ENCODE measurements at regions not wholly inside any gene's neighbourhood (a gene's known extent, or its start where the extent isn't known, plus 50 kb on each side); places are given as distances from the start of the nearest gene placed in this dataset.

- no peak for DNase-seq
These were observed 75.6 kb upstream of the MGAT5 start for GRCh38 chr2:134178138-134178877.

DNA sequence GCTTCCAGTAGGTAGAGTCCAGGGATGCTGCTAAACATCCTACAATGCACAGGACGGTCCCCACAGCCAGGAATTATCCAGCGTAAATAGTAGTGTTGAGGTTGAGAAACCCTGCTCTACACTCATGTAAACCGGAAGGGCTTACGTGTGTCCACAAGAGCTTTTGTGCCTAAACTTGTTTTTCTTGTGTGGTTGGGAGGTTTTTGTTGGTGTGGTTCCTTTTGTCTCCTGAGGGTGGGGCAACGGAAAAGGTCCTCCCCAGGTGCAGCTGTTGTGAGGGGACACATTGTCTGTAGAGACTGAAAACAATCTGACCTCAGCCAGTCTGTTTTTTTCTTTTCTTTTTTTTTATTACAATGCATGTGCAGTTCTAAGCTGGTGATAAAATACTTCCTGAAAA, 72.7 kb upstream of the MGAT5 start:
- DNase-seq: no peak

DNA sequence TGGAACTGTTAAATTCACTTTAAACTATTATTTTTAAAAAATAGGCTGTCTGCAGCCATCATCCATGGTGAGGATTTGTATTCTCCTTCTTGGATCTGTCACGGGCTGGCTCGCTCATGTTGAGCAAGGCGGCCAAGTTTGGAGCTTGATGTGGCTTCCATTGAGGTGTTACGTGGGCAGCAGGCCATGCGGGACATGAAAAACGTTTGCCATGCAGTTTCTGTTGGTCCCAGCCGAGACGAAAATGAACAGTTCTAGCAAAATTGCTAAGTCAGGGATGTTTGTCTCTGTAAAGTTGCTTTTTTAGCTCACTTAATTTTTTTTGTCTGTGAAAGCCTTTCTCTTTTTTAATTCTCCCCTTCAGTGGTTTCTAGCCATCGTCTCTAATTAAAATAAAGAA, 70.2 kb upstream of the MGAT5 start:
- no peak for DNase-seq

GRCh38 chr2:134185639-134186038, 68.2 kb upstream of the MGAT5 start:
- DNase-seq: no peak

DNA sequence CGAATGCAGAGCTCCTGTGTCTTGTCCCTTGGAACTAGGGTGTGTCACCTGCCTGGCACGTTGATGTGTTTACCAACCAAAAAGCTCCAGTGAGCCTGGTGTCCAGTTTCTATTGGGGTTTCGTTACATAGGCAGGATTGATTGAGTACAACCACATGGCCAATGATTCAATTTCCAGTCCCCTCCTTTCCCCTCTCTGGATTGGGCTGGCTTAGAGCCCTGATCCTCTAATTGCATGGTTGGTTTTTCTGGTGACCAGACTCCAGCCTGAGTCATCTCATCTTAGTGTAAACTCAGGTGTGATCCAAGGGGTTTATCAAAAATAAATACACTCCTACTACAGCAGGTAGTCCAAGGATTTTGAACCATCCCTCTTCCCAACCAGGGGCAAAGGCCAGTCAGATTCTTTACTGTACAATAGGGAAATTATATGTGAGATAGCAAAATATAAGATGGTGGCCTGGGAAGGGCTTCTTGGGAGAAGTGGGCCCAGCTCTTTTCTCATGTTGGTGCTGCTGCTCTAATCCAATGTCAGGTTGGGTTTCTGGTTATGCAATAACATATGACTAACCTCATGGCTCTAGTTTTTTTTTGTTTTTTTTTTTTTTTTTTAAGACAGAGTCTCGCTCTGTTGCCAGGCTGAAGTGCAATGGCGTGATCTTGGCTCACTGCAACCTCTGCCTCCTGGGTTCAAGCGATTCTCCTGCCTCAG, 64.7 kb upstream of the MGAT5 start:
- no peak for DNase-seq

DNA sequence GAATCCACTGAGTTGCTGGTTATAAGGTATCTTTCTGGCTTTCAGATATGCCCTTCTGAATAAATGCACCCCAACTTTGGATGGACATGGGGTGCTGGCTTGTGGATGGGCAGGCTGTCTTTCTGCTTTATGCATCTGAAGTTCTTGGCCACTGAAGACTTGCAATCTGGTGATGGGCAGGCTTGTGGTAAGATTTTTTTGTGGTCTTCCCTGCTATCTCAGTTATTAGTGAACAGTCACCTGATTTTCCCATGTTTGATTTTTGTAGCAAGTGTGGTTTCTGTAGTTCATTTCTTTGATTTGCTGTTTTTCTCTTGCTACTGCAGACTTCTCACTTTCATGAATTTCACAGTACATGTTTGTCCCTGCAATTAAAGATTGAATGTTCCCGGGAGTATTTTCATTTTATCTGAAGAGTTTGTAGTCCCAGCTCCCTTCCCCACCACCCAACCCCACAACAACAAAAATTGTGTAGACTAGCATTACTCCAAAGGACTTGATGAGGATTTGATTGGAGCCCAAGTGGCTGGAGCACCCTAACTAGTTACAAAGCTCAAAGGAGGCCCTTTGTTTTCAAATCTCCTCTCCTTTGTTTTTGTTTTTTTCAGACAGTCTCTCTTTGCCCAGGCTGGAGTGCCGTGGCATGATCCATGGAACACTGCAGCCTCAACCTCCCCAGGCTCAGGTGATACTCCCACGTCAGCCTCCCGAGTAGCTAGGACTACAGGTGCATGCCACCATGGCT, 63.6 kb upstream of the MGAT5 start:
- DNase-seq: no peak

- DNase-seq: no peak
These were observed 63.1 kb upstream of the MGAT5 start for GRCh38 chr2:134190807-134191203.

- DNase-seq: no peak
These were observed 62.0 kb upstream of the MGAT5 start for GRCh38 chr2:134191835-134192234.

DNA sequence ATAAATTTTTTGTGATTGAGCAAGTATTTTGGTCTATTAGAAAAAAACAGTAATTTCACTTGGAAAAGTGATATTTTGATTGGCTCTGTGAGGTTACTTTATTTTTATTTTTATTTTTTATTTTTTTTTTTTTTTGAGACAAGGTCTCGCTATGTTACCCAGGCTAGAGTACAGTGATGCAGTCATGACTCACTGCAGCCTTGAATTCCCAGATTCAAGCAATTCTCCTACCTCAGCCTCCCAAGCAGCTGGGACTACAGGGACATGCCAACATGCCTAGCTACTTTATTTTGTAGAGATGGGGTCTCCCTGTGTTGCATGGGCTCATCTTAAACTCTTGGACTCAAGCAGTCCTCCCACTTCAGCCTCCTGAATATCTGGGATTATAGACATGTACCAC, 60.9 kb upstream of the MGAT5 start:
- DNase-seq: no peak

GRCh38 chr2:134194519-134194918, 59.4 kb upstream of the MGAT5 start:
- no peak for DNase-seq

GRCh38 chr2:134195341-134195740, 58.5 kb upstream of the MGAT5 start:
- DNase-seq: no peak

- no peak for DNase-seq
These were observed 56.4 kb upstream of the MGAT5 start for GRCh38 chr2:134197445-134197844.

GRCh38 chr2:134198006-134198634, 55.8 kb upstream of the MGAT5 start:
- DNase-seq: no peak

GRCh38 chr2:134199123-134199522, 54.7 kb upstream of the MGAT5 start:
- no peak for DNase-seq

GRCh38 chr2:134200036-134200618, 53.7 kb upstream of the MGAT5 start:
- DNase-seq: no peak

DNA sequence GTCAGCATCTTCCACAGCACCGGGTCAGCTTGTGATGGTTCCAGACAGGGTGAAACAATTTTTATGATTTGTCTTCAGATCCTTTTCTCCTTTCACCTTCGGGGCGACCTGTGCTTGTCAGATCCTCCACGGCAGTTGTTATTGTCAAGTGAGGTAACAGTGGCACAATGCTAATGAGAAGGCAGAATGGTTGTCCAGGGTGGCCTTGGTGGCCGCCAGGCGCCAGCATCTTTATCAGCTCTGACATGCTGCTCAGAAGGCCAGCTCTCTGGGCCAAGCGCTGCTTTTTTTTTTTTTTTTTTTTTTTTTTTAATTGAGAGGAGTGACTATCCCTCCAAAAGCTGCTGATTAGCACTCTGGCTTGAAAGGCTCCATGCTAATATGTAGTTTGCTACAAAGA, 52.3 kb upstream of the MGAT5 start:
- no peak for DNase-seq

DNA sequence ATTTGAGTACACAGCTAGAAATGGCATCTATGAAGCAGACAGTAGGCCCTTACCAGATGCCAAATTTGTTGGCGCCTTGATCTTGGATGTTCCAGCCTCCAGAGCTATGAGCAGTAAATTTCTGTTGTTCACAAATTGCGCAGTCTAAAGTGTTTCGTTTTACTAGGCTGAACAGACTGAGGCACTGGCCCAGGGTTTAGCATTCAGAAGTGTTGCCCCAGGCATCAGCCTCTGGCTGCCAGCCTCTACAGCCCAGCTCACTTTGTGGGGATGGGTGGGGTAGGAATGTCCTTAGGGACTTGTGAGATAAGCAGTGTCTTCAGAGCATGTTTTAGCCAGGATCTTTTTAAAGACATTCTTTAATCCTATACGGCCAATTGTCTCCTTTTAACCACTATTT, 51.5 kb upstream of the MGAT5 start:
- no peak for DNase-seq

- DNase-seq: no peak
These were observed 50.7 kb upstream of the MGAT5 start for GRCh38 chr2:134203175-134203574.
